IPS-18a (cell line): ENCODE measurements at regions not wholly inside any gene's neighbourhood (a gene's known extent, or its start where the extent isn't known, plus 50 kb on each side); places are given as distances from the start of the nearest gene placed in this dataset.

ENCODE experiments used
- H3K27ac ChIP-seq: one replicate; pipeline ENCODE4 v1.5.1; 2013; ENCODE audit warnings: low read length
- H3K27me3 ChIP-seq: one replicate; pipeline ENCODE4 v1.6.1; 2013; ENCODE audit warnings: mild to moderate bottlenecking, low read length; ENCODE audit not compliant: control insufficient read depth, insufficient read depth
- H3K36me3 ChIP-seq: one replicate; pipeline ENCODE4 v1.6.1; 2013; ENCODE audit warnings: low read depth, low read length; ENCODE audit not compliant: control insufficient read depth
- H3K4me1 ChIP-seq: one replicate; pipeline ENCODE4 v1.6.1; 2013; ENCODE audit warnings: low read depth, low read length; ENCODE audit not compliant: control insufficient read depth
- H3K4me3 ChIP-seq: one replicate; pipeline ENCODE4 v1.5.1; 2013; ENCODE audit warnings: low read length
- H3K9ac ChIP-seq: one replicate; pipeline ENCODE4 v1.6.1; 2013; ENCODE audit warnings: mild to moderate bottlenecking, low read length, moderate library complexity
- H3K9me3 ChIP-seq: one replicate; pipeline ENCODE4 v1.6.1; 2013; ENCODE audit warnings: low read depth, low read length; ENCODE audit not compliant: control insufficient read depth

GRCh38 chr12:88634008-88634407, 53.7 kb upstream of the KITLG start:
- H3K27ac ChIP-seq, result no peak overlapping the region
- H3K4me3 ChIP-seq, result no peak overlapping the region
- H3K27me3 ChIP-seq, result no peaks in the 10 kb centered on the region
- H3K9ac ChIP-seq, result no peak overlapping the region
- H3K4me1 ChIP-seq, result no peaks in the 10 kb centered on the region
- no peaks in the 10 kb centered on the region for H3K36me3 ChIP-seq
- H3K9me3 ChIP-seq, result no peaks in the 10 kb centered on the region

- Histone ChIP-seq H3K9ac (no peak overlapping the region), H3K9me3 (no peaks in the 10 kb centered on the region), H3K4me1 (no peaks in the 10 kb centered on the region), H3K36me3 (no peaks in the 10 kb centered on the region), H3K27me3 (no peaks in the 10 kb centered on the region), H3K4me3 (no peak overlapping the region), H3K27ac (no peak overlapping the region)
These were observed 53.0 kb upstream of the KITLG start for GRCh38 chr12:88633312-88633711.

- Histone ChIP-seq H3K4me3 (no peak overlapping the region), H3K36me3 (no peaks in the 10 kb centered on the region), H3K27ac (no peak overlapping the region)
These were observed 50.3 kb upstream of the KITLG start for GRCh38 chr12:88630561-88630960.

More at GRCh38 chr12:88630561-88630960, 50.3 kb upstream of the KITLG start:
- Histone ChIP-seq H3K27me3 (no peaks in the 10 kb centered on the region), H3K9ac (no peak overlapping the region), H3K9me3 (no peaks in the 10 kb centered on the region), H3K4me1 (peaks cover under 1% of the 10 kb centered on the region)
